Fibroblast of skin of scalp (primary cell): ENCODE measurements at regions not wholly inside any gene's neighbourhood (a gene's known extent, or its start where the extent isn't known, plus 50 kb on each side); places are given as distances from the start of the nearest gene placed in this dataset.
"Not testable (repeated sequence)": the region's sequence is repeated elsewhere in the genome, so short reads cannot be mapped to it uniquely, and the experiment has no call there.

Experiments
- DNase-seq: peaks from one replicate; pipeline ENCODE4 v3.0.0-alpha.2; 2013

DNA sequence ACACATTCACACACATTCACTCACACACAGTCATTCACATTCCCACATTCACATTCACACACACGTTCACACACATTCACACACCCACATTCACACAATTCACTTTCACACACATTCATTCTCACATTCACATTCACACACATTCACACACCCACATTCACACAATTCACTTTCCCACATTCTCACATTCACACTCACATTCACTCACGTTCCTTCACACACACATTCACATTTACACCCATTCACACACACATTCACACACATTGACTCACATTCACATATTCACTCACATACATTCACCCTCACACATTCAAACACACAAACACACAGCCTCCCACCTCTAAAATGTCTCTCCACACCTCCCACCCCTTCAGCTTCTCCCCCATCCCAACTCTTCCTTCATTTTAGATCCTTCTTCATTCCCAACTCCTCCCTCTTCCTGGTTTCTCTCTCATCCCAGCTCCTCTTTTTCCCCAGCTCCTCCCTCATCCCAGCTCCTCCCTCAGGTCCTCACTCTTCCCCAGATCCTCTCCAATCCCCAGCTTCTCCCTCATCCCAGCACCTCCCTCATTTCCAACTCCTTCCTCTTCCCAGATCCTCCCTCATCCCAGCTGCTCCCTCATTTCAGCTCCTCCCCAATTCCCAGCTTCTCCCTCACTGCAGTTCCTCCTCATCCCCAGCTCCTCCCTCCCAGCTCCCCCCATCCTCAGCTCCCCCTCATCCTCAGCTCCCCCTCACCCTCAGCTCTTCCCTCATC, 111.0 kb downstream of the FAM53A start:
- DNase-seq = no peak

DNA sequence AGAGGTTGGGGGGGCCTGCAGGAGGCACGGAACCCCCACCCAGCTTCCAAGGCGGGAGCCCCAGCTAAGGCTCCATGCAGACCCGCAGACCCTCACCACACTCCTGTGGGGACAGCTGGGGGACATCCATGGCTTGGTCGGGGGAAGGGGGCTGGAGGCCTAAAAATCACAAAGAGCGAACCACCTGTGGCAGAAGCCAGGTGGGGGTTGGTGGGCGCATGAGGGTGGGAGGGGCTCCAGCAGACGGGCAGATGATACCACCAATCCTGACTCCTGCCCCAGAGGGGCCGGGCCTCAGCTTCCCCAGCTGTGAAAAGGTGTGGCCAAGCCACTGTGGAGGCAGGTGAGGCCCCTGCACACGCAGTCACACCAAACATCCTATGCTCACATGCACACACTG, 111.6 kb downstream of the FAM53A start:
- DNase-seq = no peak

DNA sequence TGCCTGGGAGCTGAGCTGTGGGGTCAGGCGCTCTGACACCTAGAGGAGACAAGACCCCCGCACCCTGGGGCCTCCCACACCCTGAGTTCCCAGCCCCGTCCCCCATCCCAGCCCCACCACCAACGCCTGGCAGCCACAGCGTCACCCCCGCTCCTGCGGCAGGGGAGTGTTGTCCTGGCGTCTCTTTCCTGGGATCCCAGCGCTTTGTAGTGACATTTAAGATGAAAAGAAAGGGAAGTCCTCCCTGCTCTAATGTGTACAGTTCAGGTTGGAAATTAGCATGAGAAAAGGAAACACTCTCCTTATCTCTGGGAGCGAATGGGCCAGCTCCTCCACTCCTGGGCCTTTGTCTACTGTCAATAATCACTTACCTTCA, 112.1 kb downstream of the FAM53A start:
- no peak for DNase-seq

DNA sequence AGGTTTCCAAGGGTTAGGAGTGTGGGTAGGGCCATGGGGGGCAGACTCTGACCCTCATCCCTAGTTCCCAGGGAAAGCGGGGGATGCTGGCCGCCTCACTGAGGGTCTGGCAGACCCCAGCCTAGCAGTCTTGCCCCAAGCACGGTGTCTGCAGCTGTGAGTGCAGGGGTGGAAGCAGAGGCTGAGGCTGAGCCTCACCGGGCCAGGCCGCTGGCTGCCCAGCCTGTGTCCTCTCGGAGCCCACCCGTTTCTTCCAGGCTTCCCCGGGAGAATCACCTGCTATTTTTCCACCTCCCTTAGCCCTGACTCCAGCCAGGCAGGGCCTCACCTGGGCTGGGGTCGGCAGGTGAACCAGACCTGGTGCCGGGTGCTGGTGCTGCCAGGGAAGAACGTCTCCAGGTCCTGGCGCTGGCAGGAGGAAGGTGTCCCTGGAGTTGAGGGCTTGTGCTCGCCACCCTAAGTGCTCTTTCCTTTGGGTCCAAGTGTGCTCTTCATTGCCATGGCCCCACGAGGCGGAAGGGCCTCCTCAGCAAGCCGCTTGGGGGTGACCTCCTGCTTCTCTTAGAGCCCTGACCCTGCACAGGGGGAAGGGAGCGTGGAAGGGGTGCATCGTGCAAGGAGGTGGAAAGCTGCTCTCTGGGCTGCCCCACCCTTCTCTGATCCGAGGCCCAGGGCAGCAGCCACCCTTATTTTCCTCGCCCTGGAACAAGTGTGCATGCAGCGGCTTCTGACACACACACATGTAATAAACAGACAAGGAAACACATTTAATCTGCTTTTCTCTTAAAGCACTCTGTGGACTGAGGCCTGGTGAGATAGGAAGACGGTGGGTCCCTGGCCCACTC, 112.7 kb downstream of the FAM53A start:
- no peak for DNase-seq

DNA sequence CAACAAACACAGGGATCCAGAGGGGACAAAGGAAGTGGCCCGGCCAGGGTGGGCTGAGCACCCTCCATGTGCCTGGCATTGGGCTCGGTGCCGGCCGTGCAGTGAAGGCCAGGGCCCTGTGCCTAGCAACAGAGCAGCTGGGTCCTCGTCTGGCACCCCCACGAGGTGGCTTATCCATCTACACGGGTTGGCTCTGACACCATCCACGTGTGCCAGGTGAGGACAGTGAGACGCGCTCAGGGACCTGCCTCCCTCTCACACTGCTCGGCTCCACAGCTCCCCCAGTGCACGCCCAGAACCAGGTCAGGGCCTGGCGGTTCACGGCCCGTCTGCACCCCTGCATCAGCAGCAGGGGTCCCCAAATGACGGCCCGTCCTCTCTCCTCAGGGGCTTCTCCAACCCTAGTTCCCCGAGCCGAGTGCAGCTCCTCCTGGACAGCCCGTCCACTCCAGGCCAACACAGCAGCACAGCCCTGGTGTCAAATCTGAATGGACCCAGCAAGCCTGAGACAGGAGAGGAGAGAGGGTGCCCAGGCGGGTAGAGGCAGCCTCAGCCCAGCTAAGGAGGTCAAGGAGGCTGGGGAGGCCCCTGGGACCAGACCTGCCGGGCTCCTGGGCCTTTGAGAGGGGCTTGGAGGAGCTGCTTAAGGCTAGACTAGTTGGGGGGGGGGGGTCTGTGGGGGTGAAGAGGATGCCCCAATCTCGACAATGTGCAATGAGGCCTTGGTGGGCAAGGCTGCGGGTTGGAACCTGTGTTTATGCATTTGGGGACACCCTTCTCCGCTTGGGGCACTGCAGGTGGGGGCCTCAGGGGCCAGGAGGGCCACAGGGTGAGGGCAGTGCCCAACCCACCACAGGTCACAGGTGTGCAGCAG, 113.6 kb downstream of the FAM53A start:
- DNase-seq = no peak

DNA sequence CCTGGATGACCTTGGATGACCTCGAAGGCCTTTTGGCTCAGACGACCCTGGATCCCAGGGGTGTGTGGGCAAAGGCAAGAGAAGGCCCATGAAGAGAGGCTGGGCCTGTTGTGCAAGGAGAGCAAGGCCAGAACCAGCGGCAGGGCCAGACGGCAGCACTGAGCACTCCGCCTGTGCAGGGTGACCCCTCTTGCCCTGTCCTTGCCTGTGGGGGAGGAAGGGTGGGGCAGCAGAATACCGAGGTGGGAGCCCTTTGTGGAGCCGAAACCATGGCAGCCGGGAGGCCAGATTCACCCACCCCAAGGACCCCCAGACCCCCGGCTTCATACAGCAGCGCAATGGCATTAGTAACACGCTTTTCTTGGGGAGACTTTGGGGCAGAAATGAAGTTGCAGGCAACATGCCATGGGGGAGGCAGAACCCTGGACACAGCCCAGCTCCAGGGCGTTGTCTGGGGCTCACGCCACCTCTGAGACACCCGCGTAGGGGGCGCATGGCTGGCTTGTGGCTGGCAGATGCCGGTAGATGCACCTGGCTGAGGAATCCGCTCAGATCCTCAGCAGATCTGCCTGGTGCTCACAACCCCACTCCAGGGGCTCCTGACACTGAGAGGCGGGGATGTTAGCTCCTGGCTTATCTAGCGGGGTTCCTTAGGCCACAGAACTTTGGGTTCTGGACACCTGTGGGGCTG, 114.5 kb downstream of the FAM53A start:
- DNase-seq = no peak

DNA sequence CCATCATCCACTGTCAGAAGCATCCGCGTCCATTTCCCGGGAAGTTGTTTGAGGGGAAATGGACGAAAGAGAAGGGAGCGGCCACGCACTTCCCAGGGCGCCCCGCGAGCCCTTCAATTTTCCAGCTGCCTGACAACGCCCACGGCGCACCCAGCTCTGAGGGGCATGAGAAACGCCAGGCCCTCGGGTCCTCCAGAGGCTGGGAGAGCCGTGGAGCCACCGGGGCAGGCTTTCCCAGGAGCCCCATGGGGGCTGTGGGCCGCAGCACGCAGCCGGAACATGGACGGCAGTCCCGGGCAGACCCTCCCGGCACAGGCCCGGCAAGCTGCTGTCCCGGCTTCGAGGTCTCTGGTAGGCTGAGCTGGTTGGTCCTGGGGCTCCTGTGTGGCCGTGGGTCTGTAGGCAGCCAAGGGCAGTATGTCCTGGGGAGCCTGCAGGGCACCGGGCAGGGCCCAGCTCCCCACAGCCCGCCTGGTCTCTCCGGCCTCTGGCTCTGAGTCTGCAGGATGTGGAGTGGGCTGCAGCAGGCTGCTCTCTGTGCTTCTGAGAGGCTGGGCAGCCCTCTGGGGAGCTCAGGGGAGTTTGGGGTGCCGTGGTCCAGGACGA, 115.2 kb downstream of the FAM53A start:
- DNase-seq = no peak

DNA sequence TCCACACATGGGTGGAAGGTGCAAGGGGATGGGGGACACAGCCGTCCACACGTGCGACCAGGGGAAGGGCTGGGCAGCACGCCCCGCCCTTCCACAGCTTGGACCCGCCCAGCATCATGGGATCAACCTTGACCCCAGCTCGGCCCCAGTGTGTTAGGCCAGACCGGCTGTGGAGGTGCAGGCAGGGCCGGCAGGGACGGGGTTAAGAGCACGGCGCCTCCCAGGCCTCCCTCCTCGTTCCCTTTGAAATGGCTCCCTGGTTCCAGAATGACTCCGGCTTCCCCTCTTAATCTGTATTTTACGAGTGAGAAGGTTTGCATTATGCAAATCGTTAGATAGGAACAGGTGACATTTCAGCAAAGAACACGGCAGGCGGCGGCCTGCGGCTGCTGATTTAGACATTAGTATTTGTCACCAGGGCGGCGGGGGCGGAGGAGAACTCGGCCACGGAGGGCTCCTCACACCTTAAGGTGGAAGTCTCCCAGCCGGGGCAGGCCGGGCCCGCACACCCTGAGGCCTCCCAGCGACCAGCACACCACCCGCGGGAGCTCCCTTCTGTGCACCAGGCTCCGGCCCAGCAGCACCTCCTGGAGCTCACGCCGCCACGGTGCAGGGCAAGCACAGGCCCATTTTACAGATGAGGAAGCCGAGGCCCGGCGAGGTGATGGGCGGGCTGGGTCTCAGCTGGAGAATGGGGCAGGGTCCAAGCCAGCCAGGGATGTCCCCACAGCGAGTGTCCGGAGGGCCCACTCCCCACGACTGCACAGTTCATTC, 116.1 kb downstream of the FAM53A start:
- DNase-seq = no peak

DNA sequence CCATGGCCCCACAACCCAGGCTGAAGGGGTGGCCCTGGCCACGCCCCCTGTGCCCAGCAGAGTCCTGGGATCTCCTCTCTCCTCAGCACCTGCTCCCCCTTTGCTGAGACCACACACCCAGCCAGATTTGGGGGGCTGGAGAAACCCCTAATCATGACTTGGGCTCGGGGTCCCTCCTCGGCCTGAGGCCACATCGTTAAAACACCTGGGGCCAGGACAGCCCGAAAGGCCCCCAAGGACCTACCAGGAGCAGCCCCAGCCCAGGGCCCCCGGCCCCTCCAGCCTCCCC, 116.7 kb downstream of the FAM53A start:
- no peak for DNase-seq

DNA sequence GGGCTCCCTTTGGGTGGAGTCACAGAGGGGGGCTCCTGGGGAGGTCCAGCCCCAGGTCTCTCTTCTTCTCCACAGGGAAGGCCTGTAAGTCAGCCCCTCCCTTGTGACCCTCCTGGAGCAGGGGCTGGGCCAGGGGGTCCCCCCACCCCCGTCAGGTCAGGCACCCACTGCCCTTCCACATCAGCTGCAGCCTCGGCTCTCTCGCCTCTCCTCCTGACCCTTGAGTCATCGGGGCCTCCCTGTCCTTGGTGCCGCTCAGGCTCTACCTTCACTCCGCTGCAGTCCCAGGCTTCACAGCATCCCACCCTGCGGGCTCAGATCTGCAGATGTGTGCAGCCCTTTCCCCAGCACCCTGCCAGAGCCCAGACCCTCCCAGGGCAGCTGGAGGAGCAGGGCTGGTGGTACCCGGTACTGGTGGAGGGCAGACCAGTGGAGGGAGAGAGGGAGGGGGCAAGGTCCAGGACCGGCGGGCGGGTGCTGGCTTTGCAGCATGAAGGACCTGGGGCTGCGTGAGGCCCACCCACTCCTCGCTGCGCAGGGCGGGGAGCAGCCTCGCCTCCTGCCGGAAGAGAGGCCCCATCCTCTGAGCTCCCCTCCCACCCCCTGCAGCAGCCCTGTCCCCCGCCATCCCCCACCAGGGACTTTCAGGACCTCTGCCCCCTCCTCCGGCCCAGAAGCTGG, 117.1 kb downstream of the FAM53A start:
- DNase-seq = no peak

DNA sequence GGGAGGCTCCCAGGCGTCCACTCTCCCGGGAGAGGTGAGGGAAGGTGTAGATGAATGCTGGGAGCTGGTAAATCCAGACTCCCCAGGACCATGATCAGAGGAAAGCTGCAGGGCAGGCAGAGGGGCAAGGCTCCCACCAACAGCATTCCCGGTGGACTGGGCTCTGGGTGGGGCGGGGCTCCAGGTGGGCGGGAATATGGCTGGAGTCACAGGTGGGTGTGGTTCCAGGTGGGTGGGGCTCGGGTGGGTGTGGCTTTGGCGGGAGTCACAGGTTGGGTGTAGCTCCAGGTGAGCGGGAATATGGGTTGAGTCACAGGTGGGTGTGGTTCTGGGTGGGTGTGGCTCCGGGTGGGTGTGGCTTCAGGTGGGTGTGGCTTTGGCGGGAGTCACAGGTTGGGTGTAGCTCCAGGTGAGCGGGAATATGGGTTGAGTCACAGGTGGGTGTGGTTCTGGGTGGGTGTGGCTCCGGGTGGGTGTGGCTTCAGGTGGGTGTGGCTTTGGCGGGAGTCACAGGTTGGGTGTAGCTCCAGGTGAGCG, 117.7 kb downstream of the FAM53A start:
- DNase-seq = not testable (repeated sequence)

DNA sequence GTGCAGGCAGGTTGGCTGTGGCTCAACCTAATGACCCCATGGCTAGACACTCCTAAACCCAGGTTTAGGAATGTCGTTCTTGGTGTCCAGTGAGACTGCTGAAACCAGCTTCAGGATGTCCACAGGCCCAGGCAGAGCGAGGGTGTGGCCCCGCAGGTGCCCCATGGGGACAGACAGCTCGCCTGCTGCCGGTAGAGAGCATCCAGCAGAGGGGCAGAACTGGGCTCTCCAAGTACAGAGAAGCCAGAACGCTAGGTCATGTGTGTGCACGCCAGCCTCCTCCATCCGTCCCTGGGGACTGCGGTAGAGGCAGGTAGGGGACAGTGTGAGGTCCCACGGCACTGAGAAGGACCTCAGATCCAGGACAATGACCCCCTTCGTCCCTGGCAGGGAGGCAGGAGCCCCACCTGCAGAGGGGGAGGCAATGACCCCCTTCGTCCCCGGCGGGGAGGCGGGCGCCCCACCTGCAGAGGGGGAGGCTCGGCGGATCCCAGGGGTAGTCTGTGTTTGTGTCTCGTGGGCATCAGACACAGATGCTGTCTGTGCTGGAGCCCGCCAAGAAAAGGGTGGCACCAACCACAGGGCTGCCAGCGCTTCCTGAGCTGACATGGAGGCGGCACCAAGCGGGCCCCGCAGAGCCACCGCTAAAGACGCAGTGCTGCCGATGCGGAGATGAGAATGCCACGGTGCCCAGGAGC, 118.4 kb downstream of the FAM53A start:
- DNase-seq = no peak

DNA sequence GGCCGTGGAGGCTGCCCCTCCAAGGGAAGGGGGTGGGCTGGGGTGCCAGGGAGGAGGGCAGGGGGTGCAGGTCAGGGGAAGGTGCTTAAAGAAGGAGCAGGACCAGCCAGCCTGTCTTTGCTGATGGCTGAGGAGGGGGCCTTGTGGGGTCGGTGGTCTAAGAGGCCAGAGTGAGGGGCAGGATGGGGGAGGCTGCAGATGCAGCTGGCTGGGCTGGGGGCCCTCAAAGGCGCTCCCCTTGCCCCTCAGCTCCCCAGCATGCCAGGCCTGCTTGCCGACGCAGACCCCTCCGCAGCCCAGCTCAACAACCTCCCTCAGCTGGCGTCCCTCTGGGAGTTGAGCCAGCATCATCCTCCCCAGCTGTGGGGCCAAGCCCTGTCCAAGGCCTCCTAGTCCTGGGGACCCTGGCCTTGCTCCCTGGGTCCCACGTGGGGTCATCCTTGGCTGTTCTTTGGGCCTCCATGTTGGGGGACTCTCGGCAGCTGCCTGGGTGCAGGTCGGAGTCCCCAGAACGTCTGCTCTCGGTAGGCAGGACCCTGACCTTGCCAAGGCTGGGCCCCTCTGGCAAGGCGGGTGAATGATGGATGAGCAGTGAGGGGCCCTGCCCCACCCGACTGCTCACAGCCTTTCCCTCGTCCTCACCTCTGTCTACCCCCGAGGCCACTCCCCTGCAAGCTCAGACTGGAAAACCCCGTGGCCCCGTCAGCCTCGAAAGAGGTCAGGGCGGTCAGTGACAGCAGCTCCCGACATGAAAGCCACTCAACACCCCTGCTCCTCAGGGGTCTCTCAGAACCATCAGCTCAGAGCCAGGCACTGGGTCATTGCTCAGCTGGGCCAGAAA, 119.4 kb downstream of the FAM53A start:
- DNase-seq = no peak

DNA sequence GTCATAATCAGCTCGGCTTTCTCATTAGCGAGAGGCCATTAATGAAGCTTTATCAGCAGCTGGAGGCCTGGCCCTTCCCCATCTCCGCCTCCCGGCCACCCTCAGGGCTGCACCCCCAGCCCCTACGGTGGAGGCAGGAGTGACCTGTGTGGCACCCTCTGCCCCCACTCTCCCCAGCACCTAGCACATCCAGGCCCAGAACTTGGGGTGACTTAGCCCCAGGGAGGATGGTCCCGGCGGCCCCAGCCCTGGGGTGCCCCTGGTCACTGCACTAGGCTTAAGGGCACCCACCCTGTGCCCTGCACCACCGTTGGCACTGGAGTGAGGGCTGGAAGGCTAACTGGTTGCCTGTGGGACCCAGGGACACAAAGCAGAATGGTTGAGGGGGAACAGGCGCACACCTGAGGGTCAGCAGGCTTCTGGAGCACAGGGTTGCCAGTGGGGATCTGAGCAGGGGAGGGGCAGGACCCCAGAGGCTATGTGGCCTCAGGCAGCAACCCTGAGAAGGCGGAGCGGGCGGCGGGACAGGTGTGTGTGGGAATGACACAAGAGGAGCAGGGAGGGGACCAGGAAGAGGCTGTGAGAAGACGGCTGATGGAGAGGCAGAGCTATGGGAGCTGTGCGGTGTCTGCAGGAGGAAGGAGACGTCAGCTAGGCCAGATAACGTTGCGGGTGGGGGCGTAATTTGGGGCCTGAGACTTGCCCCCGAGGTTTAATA, 120.2 kb downstream of the FAM53A start:
- DNase-seq = no peak

DNA sequence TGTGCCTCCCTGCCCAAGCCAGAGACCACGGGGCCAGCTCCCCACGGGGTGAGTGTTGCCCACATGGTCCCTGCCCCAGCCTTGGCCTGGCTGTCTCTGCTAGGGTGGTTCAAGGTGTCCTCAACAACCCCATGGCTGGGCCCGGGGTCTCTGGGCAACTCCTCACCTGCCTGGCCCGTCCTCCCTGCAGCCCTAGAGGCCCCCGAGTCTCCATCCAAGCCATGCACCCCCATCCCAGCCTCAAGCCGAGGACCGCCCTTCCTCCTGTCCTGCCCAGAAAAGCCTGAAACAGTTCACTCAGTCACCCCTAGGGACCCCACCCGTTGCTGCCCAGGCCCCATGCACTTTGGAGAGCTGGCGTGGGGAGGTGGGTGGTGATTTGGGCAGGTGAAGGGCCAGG, 120.9 kb downstream of the FAM53A start:
- no peak for DNase-seq

DNA sequence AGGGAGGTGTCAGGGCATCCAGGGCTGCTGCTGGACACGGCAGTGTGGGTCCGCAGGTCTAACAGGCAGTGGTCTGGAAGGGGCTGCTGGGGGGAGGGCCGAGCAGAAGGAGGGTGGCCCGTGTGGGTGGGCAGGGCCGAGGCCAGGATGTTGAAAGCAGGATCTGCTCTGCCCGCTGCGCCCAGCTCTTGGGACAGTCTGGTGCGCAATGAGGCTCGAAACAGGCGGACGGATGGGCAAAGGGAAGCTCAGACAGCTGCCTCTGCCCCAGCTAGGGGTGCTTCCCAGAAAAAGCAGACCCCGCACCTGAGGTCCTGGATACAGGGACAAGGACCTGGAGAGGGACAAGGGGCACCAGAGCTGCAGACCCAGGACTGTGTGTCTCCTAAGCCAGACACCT, 121.3 kb downstream of the FAM53A start:
- no peak for DNase-seq

DNA sequence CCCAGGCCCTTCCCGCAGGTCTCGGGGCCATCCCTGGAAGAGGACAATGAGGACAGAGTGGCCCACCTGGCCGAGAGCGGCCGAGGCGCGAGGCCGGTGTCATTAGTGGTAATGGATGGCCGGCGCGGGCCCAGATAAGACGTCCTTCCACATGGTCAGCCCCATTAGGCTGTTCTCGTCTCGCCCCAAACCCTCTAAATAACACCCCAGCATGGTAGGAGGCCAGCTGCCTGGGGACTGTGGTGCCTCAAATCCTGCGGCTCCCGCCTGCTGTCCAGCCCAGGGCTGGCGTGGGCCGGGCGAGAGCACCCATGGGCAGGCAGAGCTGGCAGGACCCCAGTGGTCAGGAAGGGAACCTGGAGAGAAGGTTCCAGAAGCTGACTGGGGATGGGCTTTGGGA, 121.7 kb downstream of the FAM53A start:
- DNase-seq = no peak

DNA sequence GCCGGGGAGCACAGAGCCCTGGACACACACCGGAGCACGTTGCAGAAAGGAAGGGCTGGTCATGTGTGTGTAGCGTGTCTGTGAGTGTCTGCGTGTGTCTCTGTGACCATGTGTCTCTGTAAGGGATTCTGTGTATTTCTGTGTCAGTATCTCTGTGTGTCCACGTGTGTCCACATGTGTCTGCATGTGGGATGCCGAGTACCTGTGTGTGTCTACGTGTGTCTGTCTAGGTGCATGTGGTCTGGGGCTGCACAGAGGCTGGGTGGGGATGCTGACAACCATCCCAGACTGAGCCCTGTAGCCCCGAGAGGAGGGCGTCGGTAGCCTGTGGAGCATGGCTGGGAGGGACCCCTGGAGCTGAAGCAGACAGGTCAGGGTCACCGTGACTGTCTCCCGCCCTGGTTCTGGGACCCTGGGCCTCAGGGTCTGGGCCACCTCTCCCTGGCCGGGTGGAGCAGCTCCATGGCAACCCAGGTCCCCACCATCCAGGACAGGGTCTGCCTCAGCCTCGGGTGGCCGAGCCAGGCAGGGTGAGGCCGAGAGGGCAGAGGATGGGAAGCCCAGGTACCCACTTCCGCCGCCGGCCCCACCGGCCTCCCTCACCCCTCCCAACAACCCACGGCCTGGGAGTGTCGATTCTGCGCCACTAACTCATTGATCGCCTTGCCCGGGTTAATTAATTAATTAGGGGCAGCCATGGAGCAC, 122.7 kb downstream of the FAM53A start:
- no peak for DNase-seq
